HepG2 (cell line): ENCODE measurements at regions not wholly inside any gene's neighbourhood (a gene's known extent, or its start where the extent isn't known, plus 50 kb on each side); places are given as distances from the start of the nearest gene placed in this dataset.

Experiments
- ATAC-seq: fragments of 200-7000 bp; cut with Tn5 transposase; 3 replicates; pipeline ENCODE4 v1.9.1; 2020; ENCODE audit warnings: mild to moderate bottlenecking, moderate library complexity
- BruUV-seq: library from RNA; stranded (reverse); fragments of 400-500 nt; replicated peaks from 2 replicates; lab custom pipeline; 2021; lab: Mats Ljungman, UMichigan
- CTCF ChIA-PET: fragments of 300-600 bp; formaldehyde crosslinking; extraction: SDS; loops from one replicate; lab custom pipeline; 2021; ENCODE audit warnings: low total read pairs, inconsistent platforms, low intra/inter-chr PET ratio; lab: Yijun Ruan, JAX
- POLR2A ChIA-PET: fragments of 350-600 bp; sonication (Branson Sonifier 250); formaldehyde crosslinking; loops from one replicate; lab custom pipeline; 2020; ENCODE audit warnings: antibody characterized with exemption, inconsistent platforms; lab: Yijun Ruan, JAX
- DNase-seq: peaks from one replicate; pipeline ENCODE4 v3.0.0-alpha.2; 2015; ENCODE audit warnings: low spot score
- FAIRE-seq: peaks from 3 replicates; lab custom pipeline; 2011; peaks lifted over from hg19 to GRCh38; lab: Jason Lieb, UNC
- H2AFZ ChIP-seq: one replicate; pipeline ENCODE4 v1.6.1; 2011; ENCODE audit warnings: low read length, inconsistent platforms
- H3K27ac ChIP-seq: fragments of 300-600 bp; 3 replicates; pipeline ENCODE4 v1.8.0; 2011; ENCODE audit warnings: mixed run types, mild to moderate bottlenecking, mixed read lengths, low read length, inconsistent platforms; ENCODE audit not compliant: insufficient read depth; ENCODE audit errors: extremely low read length
- H3K27me3 ChIP-seq, 2 experiments: fragments of 200-600 bp in 1 of 2; 2 replicates in 1 of 2; 3 replicates in 1 of 2; pipeline versions ENCODE4 v1.6.0 to v1.8.0; 2011; ENCODE audit warnings: low read length in 2 of 2, mild to moderate bottlenecking in 2 of 2, moderate library complexity in 2 of 2, inconsistent platforms in 1 of 2; ENCODE audit not compliant: insufficient read depth in 2 of 2, control insufficient read depth in 1 of 2
- H3K36me3 ChIP-seq, 2 experiments: fragments of 200-600 bp in 1 of 2; replicated peaks in 1 of 2; 2 replicates in 1 of 2; 3 replicates in 1 of 2; pipeline versions ENCODE4 v1.5.1 to v1.8.0; 2011; ENCODE audit warnings: low read length in 2 of 2, inconsistent platforms in 1 of 2; ENCODE audit not compliant: insufficient read depth in 2 of 2, control insufficient read depth in 1 of 2
- H3K4me1 ChIP-seq: 2 replicates; pipeline ENCODE4 v1.5.1; 2012; ENCODE audit warnings: low read length, inconsistent platforms; ENCODE audit not compliant: insufficient read depth
- H3K4me2 ChIP-seq: 2 replicates; pipeline ENCODE4 v1.6.0; 2011; ENCODE audit warnings: low read depth, low read length, inconsistent platforms
- H3K4me3 ChIP-seq, 3 experiments: fragments of 200-600 bp in 1 of 3; sonication (generic), shearing (Covaris generic) in 1 of 3; replicated peaks in 1 of 3; 2 replicates each; pipeline ENCODE4 v1.5.1; 2011 to 2016; ENCODE audit warnings: low read length in 3 of 3, inconsistent platforms in 2 of 3, low read depth in 2 of 3, mild to moderate bottlenecking in 2 of 3, control low read depth in 1 of 3, mixed read lengths in 1 of 3; ENCODE audit not compliant: insufficient read depth in 1 of 3
- H3K79me2 ChIP-seq: one replicate; pipeline ENCODE4 v1.6.1; 2011; ENCODE audit warnings: low read length, inconsistent platforms; ENCODE audit not compliant: insufficient read depth
- H3K9ac ChIP-seq: 2 replicates; pipeline ENCODE4 v1.6.0; 2011; ENCODE audit warnings: mild to moderate bottlenecking, low read depth, low read length, inconsistent platforms; ENCODE audit not compliant: insufficient read depth
- H3K9me3 ChIP-seq: 2 replicates; pipeline ENCODE4 v1.5.1; 2012; ENCODE audit warnings: mild to moderate bottlenecking, low read length
- H4K20me1 ChIP-seq: 2 replicates; pipeline ENCODE4 v1.6.0; 2011; ENCODE audit warnings: inconsistent platforms, mild to moderate bottlenecking, low read length, moderate library complexity; ENCODE audit not compliant: insufficient read depth
- ATF6 ChIP-seq: sonication (generic); formaldehyde crosslinking; conservative IDR thresholded peaks from 2 replicates; pipeline ENCODE4 v1.4.0; 2020; ENCODE audit warnings: missing genetic modification reagents
- HNF4G ChIP-seq, 2 experiments: sonication (generic) in 1 of 2; formaldehyde crosslinking in 1 of 2; IDR thresholded peaks; 2 replicates each; pipeline versions ENCODE4 v1.4.0 to v1.6.1; 2011 to 2020; ENCODE audit warnings: borderline replicate concordance in 2 of 2, low read depth in 2 of 2, mild to moderate bottlenecking in 2 of 2, low read length in 1 of 2, missing genetic modification reagents in 1 of 2, moderate library complexity in 1 of 2
- ISL2 ChIP-seq: sonication (generic); formaldehyde crosslinking; IDR thresholded peaks from 2 replicates; pipeline ENCODE4 v1.5.0; 2020; ENCODE audit warnings: missing genetic modification reagents
- JUND ChIP-seq: sonication (generic); formaldehyde crosslinking; IDR thresholded peaks from 2 replicates; pipeline ENCODE4 v1.8.0; 2022; ENCODE audit warnings: mild to moderate bottlenecking, missing genetic modification reagents
- KLF6 ChIP-seq: IDR thresholded peaks from 2 replicates; pipeline ENCODE4 v1.8.0; 2016; ENCODE audit warnings: missing biosample characterization, missing genetic modification reagents
- NFE2 ChIP-seq: sonication (generic); formaldehyde crosslinking; IDR thresholded peaks from 2 replicates; pipeline ENCODE4 v1.4.0; 2020; ENCODE audit warnings: missing genetic modification reagents
- NR2F2 ChIP-seq: IDR thresholded peaks from 2 replicates; pipeline ENCODE4 v1.6.1; 2012; ENCODE audit warnings: low read depth, inconsistent platforms, borderline replicate concordance
- SATB2 ChIP-seq: sonication (generic); formaldehyde crosslinking; IDR thresholded peaks from 2 replicates; pipeline ENCODE4 v1.5.0; 2020; ENCODE audit warnings: missing genetic modification reagents
- SIN3B ChIP-seq: fragments of 150-350 bp; IDR thresholded peaks from 2 replicates; pipeline ENCODE4 v1.6.1; 2014; ENCODE audit warnings: low read length
- THAP9 ChIP-seq: sonication (generic); formaldehyde crosslinking; IDR thresholded peaks from 2 replicates; pipeline ENCODE4; 2020; ENCODE audit warnings: missing genetic modification reagents, mild to moderate bottlenecking, borderline replicate concordance
- ZEB1 ChIP-seq: IDR thresholded peaks from 2 replicates; pipeline ENCODE4 v1.6.1; 2012; ENCODE audit warnings: mild to moderate bottlenecking, low read depth, inconsistent platforms; ENCODE audit not compliant: insufficient replicate concordance
- ZIK1 ChIP-seq: sonication (generic); formaldehyde crosslinking; IDR thresholded peaks from 2 replicates; pipeline ENCODE4 v1.5.0; 2020; ENCODE audit warnings: mild to moderate bottlenecking, low read depth, missing genetic modification reagents, borderline replicate concordance
- ZNF101 ChIP-seq: sonication (generic); formaldehyde crosslinking; IDR thresholded peaks from 2 replicates; pipeline ENCODE4 v1.4.0; 2020; ENCODE audit warnings: mild to moderate bottlenecking, low read depth, missing genetic modification reagents, borderline replicate concordance
- ZNF557 ChIP-seq: sonication (generic); formaldehyde crosslinking; IDR thresholded peaks from 2 replicates; pipeline ENCODE4 v1.4.0; 2020; ENCODE audit warnings: missing genetic modification reagents
- WGBS: methylation state at CpG from one replicate; pipeline ENCODE4 v1.1.6; 2017; ENCODE audit warnings: low lambda C conversion rate; 5-methylcytosine and 5-hydroxymethylcytosine counted together
- in situ Hi-C: cut with HindIII; loops from 2 replicates; pipeline ENCODE4 v1.10.0; 2017; ENCODE audit warnings: low pct_unique_long_range_greater_than_20kb; ENCODE audit not compliant: extremely low pct_ligation_motif_present
- intact Hi-C: fragments of 100-400 bp; cut with micrococcal nuclease; formaldehyde crosslinking; loops from one replicate; pipeline ENCODE4 v1.10.0; 2022; ENCODE audit not compliant: unreplicated experiment

- no peak overlapping the region for H3K4me3 ChIP-seq
- H3K79me2 ChIP-seq, result no peaks in the 10 kb centered on the region
- H3K27ac ChIP-seq, result no peak overlapping the region
- in situ Hi-C loops, result no loop called here
- H2AFZ ChIP-seq, result no peak overlapping the region
- BruUV-seq, result no TSS peak
- DNase-seq (no peak), FAIRE-seq (no peak), ATAC-seq (no peak)
- TF ChIP-seq ZEB1 (no peak), HNF4G (IDR thresholded peaks at IDR 0.05; ENCODE audit: borderline replicate concordance, low read depth, low read length) (no peak), HNF4G (CRISPR knock-in tag; IDR thresholded peaks at IDR 0.05; ENCODE audit: borderline replicate concordance, low read depth) (no peak), ZIK1 (no peak), SATB2 (CRISPR knock-in tag) (no peak), ISL2 (CRISPR knock-in tag) (no peak), NR2F2 (no peak)
- H3K4me1 ChIP-seq, result no peaks in the 10 kb centered on the region
- no peaks in the 10 kb centered on the region for H3K27me3 ChIP-seq
- no peaks in the 10 kb centered on the region for H3K9me3 ChIP-seq
- H3K9ac ChIP-seq, result no peak overlapping the region
- intact Hi-C loops, result no loop called here
- CTCF ChIA-PET, result no interaction called here
- H3K4me2 ChIP-seq, result no peak overlapping the region
- POLR2A ChIA-PET, result no interaction called here
- WGBS, result 0% methylated on average over 1 of the region's 1 CpG
- H4K20me1 ChIP-seq, result no peaks in the 10 kb centered on the region
- H3K36me3 ChIP-seq, result no peaks in the 10 kb centered on the region
Measured at GRCh38 chr5:87912419-87912818, 356.2 kb downstream of the TMEM161B start.

GRCh38 chr5:87909382-87909781, 359.3 kb downstream of the TMEM161B start:
- ChIA-PET CTCF (no interaction called here), POLR2A (no interaction called here)
- ATAC-seq (no peak), FAIRE-seq (no peak), DNase-seq (no peak)
- no peaks in the 10 kb centered on the region for H3K36me3 ChIP-seq
- intact Hi-C loops, result no loop called here
- H3K79me2 ChIP-seq, result no peaks in the 10 kb centered on the region
- H3K4me2 ChIP-seq, result no peak overlapping the region
- BruUV-seq, result no TSS peak
- no peaks in the 10 kb centered on the region for H3K27me3 ChIP-seq
- H3K4me3 ChIP-seq, result no peak overlapping the region
- H3K27ac ChIP-seq, result no peak overlapping the region
- no peak overlapping the region for H3K9ac ChIP-seq
- H3K9me3 ChIP-seq, result no peaks in the 10 kb centered on the region
- H3K4me1 ChIP-seq, result no peaks in the 10 kb centered on the region
- 4% methylated on average over 2 of the region's 2 CpGs for WGBS
- H4K20me1 ChIP-seq, result no peaks in the 10 kb centered on the region
- in situ Hi-C loops, result no loop called here
- H2AFZ ChIP-seq, result no peak overlapping the region
- no peak for TF ChIP-seq ATF6 (CRISPR knock-in tag)
- TF ChIP-seq HNF4G (IDR thresholded peaks at IDR 0.05; ENCODE audit: borderline replicate concordance, low read depth, low read length), result no peak
- no peak for TF ChIP-seq HNF4G (CRISPR knock-in tag; IDR thresholded peaks at IDR 0.05; ENCODE audit: borderline replicate concordance, low read depth)
- no peak for TF ChIP-seq NFE2
- TF ChIP-seq JUND (CRISPR knock-in tag), result no peak
- no peak for TF ChIP-seq KLF6 (CRISPR knock-in tag)
- no peak for TF ChIP-seq SIN3B
- TF ChIP-seq THAP9 (CRISPR knock-in tag), result no peak
- TF ChIP-seq ZNF557, result no peak
- no peak for TF ChIP-seq ZNF101
